ENCODE measurements at regions not wholly inside any gene's neighbourhood (a gene's known extent, or its start where the extent isn't known, plus 50 kb on each side); places are given as distances from the start of the nearest gene placed in this dataset.

GRCh38 chr11:36825251-36825650, 227.2 kb upstream of the RAG2 start:
- Histone ChIP-seq H3K9me3 (ENCODE audit: control insufficient read depth in 1 of 2, insufficient read depth in 1 of 2, low read depth in 1 of 2, low read length in 2 of 2) (no peaks in the 10 kb centered on the region), H3K27ac (ENCODE audit: low read depth, low read length) (no peak overlapping the region), H3K4me2 (ENCODE audit: low read length) (no peak overlapping the region), H3K9ac (ENCODE audit: low read length) (no peak overlapping the region), H4K20me1 (ENCODE audit: insufficient read depth) (no peaks in the 10 kb centered on the region), H3K79me2 (ENCODE audit: insufficient read depth, low read length) (no peaks in the 10 kb centered on the region), H3K4me1 (ENCODE audit: control insufficient read depth in 1 of 2, insufficient read depth in 2 of 2, low read length in 2 of 2) (no peaks in the 10 kb centered on the region), H3K9me2 (ENCODE audit: insufficient read depth) (no peaks in the 10 kb centered on the region), H3K36me3 (ENCODE audit: control insufficient read depth in 1 of 2, insufficient read depth in 2 of 2, low read length in 2 of 2) (no peaks in the 10 kb centered on the region), H3K4me3 (replicated peaks in 1 of 2; ENCODE audit: low read depth in 1 of 2, low read length in 2 of 2) (no peak overlapping the region), H2AFZ (ENCODE audit: low read depth, low read length, poor library complexity, severe bottlenecking) (no peak overlapping the region), H3K27me3 (ENCODE audit: insufficient read depth, low read length) (no peaks in the 10 kb centered on the region)
- no TSS peak for BruUV-seq (replicated peaks)
- CTCF ChIA-PET = no interaction called here
- RAD21 ChIA-PET (ENCODE audit: low non-redundant PET in 1 of 2, low total read pairs in 2 of 2, uncharacterized antibody in 2 of 2, unreplicated experiment in 2 of 2) = no interaction called here
- POLR2A ChIA-PET = no interaction called here
- ATAC-seq (no peak), DNase-seq (ENCODE audit: low read depth, low spot score) (no peak)
- TF ChIP-seq ZBTB33 (IDR thresholded peaks at IDR 0.05; ENCODE audit: extremely low read depth, insufficient replicate concordance, low read length) (no peak), CBX3 (IDR thresholded peaks at IDR 0.05; ENCODE audit: low read depth) (no peak), POLR2AphosphoS5 (IDR thresholded peaks at IDR 0.05; ENCODE audit: low read depth, low read length) (no peak), SP1 (IDR thresholded peaks at IDR 0.05; ENCODE audit: low read depth) (no peak), SIN3A (IDR thresholded peaks at IDR 0.05; ENCODE audit: low read depth) (no peak), FOSL1 (IDR thresholded peaks at IDR 0.05; ENCODE audit: low read depth) (no peak), REST (IDR thresholded peaks at IDR 0.05; ENCODE audit: low read depth) (no peak), ZFX (IDR thresholded peaks at IDR 0.05) (no peak)
- intact Hi-C loops (cut with micrococcal nuclease) = no loop called here
